Spleen (tissue), 11 donors: ENCODE measurements at regions not wholly inside any gene's neighbourhood (a gene's known extent, or its start where the extent isn't known, plus 50 kb on each side); places are given as distances from the start of the nearest gene placed in this dataset.

ENCODE experiments used
- DNase-seq: peaks from one replicate; pipeline ENCODE4 v3.0.0-alpha.2; 2020
- H3K27ac ChIP-seq, 8 donors: fragments of 200-600 bp; sonication (generic) in 7 of 8; 1 replicate in 4 of 8; 2 replicates in 4 of 8; pipeline versions ENCODE4 v1.5.0 to v1.8.0; 2016 to 2021; ENCODE audit warnings: inconsistent platforms in 4 of 8, mild to moderate bottlenecking in 4 of 8, moderate library complexity in 1 of 8
- H3K27me3 ChIP-seq, 7 donors: fragments of 200-600 bp; sonication (generic) in 6 of 7; replicated peaks in 1 of 7; 1 replicate in 4 of 7; 2 replicates in 3 of 7; pipeline versions ENCODE4 v1.5.0 to v1.8.0; 2016 to 2021; ENCODE audit warnings: inconsistent platforms in 3 of 7, mild to moderate bottlenecking in 1 of 7
- H3K36me3 ChIP-seq, 6 donors: fragments of 200-600 bp; sonication (generic) in 5 of 6; 1 replicate in 4 of 6; 2 replicates in 2 of 6; pipeline versions ENCODE4 v1.5.0 to v1.8.0; 2016 to 2021; ENCODE audit warnings: inconsistent platforms in 2 of 6
- H3K4me1 ChIP-seq, 6 donors: fragments of 200-600 bp; sonication (generic) in 5 of 6; 1 replicate in 3 of 6; 2 replicates in 3 of 6; pipeline versions ENCODE4 v1.5.0 to v1.8.0; 2016 to 2021; ENCODE audit warnings: inconsistent platforms in 3 of 6
- H3K4me3 ChIP-seq, 8 donors: fragments of 200-600 bp; sonication (generic) in 7 of 8; 1 replicate in 4 of 8; 2 replicates in 4 of 8; pipeline versions ENCODE4 v1.5.0 to v1.8.0; 2016 to 2021; ENCODE audit warnings: inconsistent platforms in 4 of 8, mild to moderate bottlenecking in 4 of 8, moderate library complexity in 2 of 8
- H3K9me3 ChIP-seq, 8 donors: fragments of 200-600 bp; sonication (generic) in 7 of 8; 1 replicate in 4 of 8; 2 replicates in 4 of 8; pipeline versions ENCODE4 v1.5.0 to v1.8.0; 2016 to 2021; ENCODE audit warnings: inconsistent platforms in 4 of 8
- CTCF ChIP-seq, 11 experiments: fragments of 200-600 bp in 7 of 11; fragments of 450-650 bp in 4 of 11; sonication (generic) in 4 of 11; IDR thresholded peaks in 8 of 11; conservative IDR thresholded peaks in 3 of 11; 1 replicate in 7 of 11; 2 replicates in 4 of 11; pipeline versions ENCODE4 v1.4.0 to v1.8.0; 2016 to 2021; ENCODE audit warnings: antibody characterized with exemption in 11 of 11, inconsistent platforms in 4 of 11, mild to moderate bottlenecking in 1 of 11
- POLR2A ChIP-seq, 3 donors: fragments of 450-650 bp; IDR thresholded peaks; one replicate each; pipeline ENCODE4 v1.5.1; 2017; ENCODE audit warnings: antibody characterized with exemption in 3 of 3, mild to moderate bottlenecking in 1 of 3
- POLR2AphosphoS5 ChIP-seq, 3 donors: sonication (generic); formaldehyde crosslinking; IDR thresholded peaks; one replicate each; pipeline ENCODE4 v1.5.1; 2017; ENCODE audit warnings: antibody characterized with exemption in 3 of 3
- WGBS, 5 donors: extraction: QIAGEN DNeasy Blood & Tissue Kit in 3 of 5; methylation state at CpG; one replicate each; pipeline versions ENCODE4 v1.1.5 to v1.1.7; 2013 to 2018; 5-methylcytosine and 5-hydroxymethylcytosine counted together
- intact Hi-C: fragments of 100-400 bp; cut with DNase I; formaldehyde crosslinking; loops from one replicate; pipeline ENCODE4 v1.15.0; 2023; ENCODE audit warnings: low total_unique reads
- donor health status: healthy with polysubstance abuse.
- donor health status: DM: no; HTN: no; CAD: no; lungs with moderate emphysema.
- donor health status: DM: no; HTN: no; CAD: no.
- donor health status: Bipolar disorder and iron deficiency.
- donor health status: healthy.
- donor health status: DM: no; HTN: no; CAD: no.
- donor health status: DM: yes; HTN: yes; CAD: no.

GRCh38 chr13:62696490-62696889, 1280.8 kb upstream of the PCDH20 start:
- Histone ChIP-seq H3K9me3 (peaks cover 0 to 6% (median 2%) of the 10 kb centered on the region in 8 donors), H3K36me3 (no peaks in the 10 kb centered on the region), H3K4me1 (no peaks in the 10 kb centered on the region), H3K4me3 (no peak overlapping the region), H3K27ac (no peak overlapping the region), H3K27me3 (no peaks in the 10 kb centered on the region)
- intact Hi-C loops = no loop called here
- TF ChIP-seq POLR2AphosphoS5 (IDR thresholded peaks at IDR 0.05) (no peak), POLR2A (IDR thresholded peaks at IDR 0.05) (no peak), CTCF (IDR thresholded peaks at IDR 0.05 in 8 of 11, conservative IDR thresholded peaks at IDR 0.05 in 3 of 11) (no peak)
- DNase-seq = no peak

GRCh38 chr13:62687732-62688131, 1272.1 kb upstream of the PCDH20 start:
- no peak for DNase-seq
- no peak overlapping the region for H3K4me3 ChIP-seq
- H3K9me3 ChIP-seq = peaks cover 0 to 7% (median 0%) of the 10 kb centered on the region in 8 donors
- no peaks in the 10 kb centered on the region for H3K36me3 ChIP-seq
- intact Hi-C loops = no loop called here
- H3K27ac ChIP-seq = no peak overlapping the region
- H3K27me3 ChIP-seq = no peaks in the 10 kb centered on the region
- WGBS, 5 donors = 92 to 100% (median 97%) methylated on average over 2 of the region's 2 CpGs
- TF ChIP-seq POLR2AphosphoS5 (IDR thresholded peaks at IDR 0.05) (no peak), CTCF (IDR thresholded peaks at IDR 0.05 in 8 of 11, conservative IDR thresholded peaks at IDR 0.05 in 3 of 11) (no peak)
- no peaks in the 10 kb centered on the region for H3K4me1 ChIP-seq

DNA sequence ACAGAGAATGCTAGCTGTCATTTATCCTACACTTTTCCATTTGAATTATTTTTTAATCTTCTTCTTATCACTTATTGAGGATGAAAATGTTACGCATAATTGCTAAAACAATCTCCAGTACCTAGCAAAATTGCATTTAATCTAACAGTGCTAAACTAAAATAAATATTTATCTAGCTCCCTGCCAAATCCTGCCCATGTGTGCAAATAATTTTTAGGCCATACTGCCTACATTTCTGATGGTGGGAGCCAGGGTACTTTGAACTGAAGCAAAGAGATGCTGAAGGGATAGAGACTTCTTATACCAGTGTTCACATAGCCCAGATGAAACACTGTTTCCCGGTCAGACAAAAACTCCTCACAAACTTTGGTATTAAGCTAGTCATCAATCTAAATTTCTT, 1268.7 kb upstream of the PCDH20 start:
- intact Hi-C loops = no loop called here
- 83 to 95% (median 86%) methylated on average over 2 of the region's 2 CpGs for WGBS, 5 donors
- Histone ChIP-seq H3K27ac (no peak overlapping the region), H3K36me3 (no peaks in the 10 kb centered on the region), H3K9me3 (no peaks in the 10 kb centered on the region), H3K4me3 (no peak overlapping the region), H3K4me1 (no peaks in the 10 kb centered on the region), H3K27me3 (no peaks in the 10 kb centered on the region)
- TF ChIP-seq POLR2AphosphoS5 (IDR thresholded peaks at IDR 0.05) = no peak
- no peak for TF ChIP-seq CTCF (IDR thresholded peaks at IDR 0.05 in 8 of 11, conservative IDR thresholded peaks at IDR 0.05 in 3 of 11)
- no peak for DNase-seq

GRCh38 chr13:62682788-62683187, 1267.1 kb upstream of the PCDH20 start:
- Histone ChIP-seq H3K4me1 (no peaks in the 10 kb centered on the region), H3K9me3 (no peaks in the 10 kb centered on the region), H3K27me3 (no peaks in the 10 kb centered on the region), H3K4me3 (no peak overlapping the region), H3K27ac (no peak overlapping the region), H3K36me3 (no peaks in the 10 kb centered on the region)
- no peak for TF ChIP-seq POLR2AphosphoS5 (IDR thresholded peaks at IDR 0.05)
- TF ChIP-seq POLR2A (IDR thresholded peaks at IDR 0.05) = no peak
- TF ChIP-seq CTCF (IDR thresholded peaks at IDR 0.05 in 8 of 11, conservative IDR thresholded peaks at IDR 0.05 in 3 of 11) = no peak
- WGBS, 5 donors = 80 to 90% (median 84%) methylated on average over 4 of the region's 4 CpGs
- intact Hi-C loops = no loop called here
- DNase-seq = no peak
